NCI-H1048 (cell line): ENCODE measurements at regions not wholly inside any gene's neighbourhood (a gene's known extent, or its start where the extent isn't known, plus 50 kb on each side); places are given as distances from the start of the nearest gene placed in this dataset.

Experiments
- DNase-seq: peaks from one replicate; lab custom pipeline; 2025; lab: John Stamatoyannopoulos, UW

DNA sequence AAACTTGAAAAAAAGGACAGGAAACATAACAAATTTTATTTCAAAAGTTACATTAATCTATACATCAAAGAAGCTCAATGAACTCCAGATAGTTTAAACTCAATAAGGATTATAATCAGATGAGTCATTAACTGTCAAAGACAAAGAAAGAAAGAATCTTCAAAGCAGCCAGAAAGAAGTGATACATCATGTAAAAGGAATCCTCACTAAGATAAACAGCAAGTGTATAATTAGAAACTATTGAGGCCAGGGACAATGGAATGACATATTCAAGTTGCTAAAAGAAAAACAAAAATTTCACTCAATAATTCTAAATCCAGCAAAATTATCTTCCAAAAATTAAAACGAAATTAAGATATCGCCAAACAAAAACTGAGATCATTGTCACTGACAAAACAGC lies 161.6 kb upstream of the NWD2 start:
- no peak for DNase-seq

DNA sequence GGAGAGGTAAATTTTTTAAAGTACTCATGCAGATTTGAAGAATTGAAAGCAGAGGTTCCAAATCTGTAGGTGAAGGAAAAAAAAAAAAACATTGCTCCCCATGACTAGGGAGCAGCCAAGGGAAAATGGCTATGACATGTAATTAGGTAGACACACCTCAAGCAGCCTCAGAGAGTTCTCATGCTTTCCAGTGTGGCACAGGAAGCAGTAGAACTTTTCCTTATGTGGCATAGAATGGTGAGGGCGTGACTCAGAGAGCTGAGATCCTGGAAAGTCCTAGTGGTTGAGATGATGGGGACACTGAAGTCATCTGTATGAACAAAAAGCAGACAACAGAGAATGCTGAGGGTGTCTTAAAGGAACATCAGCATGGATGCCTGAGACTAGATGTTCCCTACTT lies 148.6 kb upstream of the NWD2 start:
- DNase-seq = no peak

DNA sequence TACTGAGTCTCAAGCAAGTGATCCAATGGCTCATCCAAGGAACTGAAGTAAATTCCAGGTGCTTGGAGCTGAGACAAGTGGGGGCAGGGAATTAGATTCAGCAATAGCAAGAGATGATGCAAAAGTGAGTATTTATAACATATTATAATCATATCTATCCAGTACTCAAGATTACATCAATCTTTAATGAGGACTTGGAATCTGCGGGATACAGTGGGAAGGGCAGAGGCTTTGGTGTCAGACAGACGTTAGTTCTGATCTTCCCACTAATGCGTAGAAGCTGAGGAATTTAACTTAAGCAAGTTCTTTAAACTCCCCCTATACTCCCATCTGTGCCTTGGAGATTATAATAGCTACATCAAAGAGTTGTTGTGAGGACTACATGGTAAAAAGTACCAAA lies 143.4 kb upstream of the NWD2 start:
- no peak for DNase-seq

DNA sequence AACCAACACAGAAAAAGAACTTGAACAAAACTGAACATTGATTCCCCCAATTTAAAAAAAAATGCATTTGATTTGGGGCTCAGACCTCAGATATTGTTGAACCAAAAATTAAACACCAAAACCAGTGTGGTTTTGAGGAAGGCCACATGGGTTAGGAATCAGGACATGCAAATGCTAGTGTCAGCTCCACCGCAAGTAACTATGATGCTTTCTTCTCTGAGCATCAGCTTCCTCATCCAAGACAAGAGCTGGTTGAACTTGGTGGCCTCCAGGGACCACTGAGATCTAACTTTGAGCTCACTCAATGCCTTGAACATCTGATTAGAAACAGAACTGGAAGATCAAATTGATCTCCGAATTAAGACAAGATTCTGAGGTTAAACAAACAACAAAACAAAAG lies 142.9 kb upstream of the NWD2 start:
- no peak for DNase-seq

DNA sequence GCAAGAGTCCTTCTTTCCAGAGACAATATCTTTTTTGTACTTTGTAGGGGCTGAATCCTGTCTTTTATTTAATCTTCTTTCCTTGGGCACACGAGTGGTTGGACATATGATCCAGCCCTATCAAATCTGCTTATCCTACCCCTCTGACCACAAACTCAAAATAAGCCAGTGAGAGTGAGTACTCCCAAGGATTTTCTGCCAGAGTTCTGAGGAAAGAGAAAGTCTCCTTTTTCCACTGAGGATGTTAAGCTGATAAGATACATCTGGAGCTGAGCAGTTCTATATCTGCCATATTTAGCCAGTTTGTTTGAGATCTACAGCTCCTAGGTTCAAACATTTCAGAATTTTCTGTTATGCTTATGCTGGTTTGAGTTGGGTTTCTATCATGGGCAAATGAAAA lies 134.8 kb upstream of the NWD2 start:
- DNase-seq = no peak

DNA sequence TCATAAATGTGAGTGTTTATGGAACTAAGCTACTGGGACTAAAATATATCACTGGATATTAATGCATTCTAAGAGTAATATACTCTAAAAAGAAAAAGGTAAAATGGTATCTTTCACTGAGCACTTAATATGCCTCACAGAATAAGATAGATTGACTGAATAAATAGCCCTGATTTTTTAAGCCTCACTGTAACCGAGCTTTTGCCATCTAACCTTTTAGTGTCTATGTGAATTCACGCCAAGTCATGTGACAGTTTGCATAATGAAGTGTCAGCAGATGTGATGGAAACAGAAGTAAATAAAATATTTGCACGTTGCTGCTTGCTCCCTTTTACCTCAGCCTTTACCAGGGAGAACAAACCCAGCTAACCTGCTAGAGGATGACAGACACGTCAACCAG lies 119.7 kb upstream of the NWD2 start:
- no peak for DNase-seq

DNA sequence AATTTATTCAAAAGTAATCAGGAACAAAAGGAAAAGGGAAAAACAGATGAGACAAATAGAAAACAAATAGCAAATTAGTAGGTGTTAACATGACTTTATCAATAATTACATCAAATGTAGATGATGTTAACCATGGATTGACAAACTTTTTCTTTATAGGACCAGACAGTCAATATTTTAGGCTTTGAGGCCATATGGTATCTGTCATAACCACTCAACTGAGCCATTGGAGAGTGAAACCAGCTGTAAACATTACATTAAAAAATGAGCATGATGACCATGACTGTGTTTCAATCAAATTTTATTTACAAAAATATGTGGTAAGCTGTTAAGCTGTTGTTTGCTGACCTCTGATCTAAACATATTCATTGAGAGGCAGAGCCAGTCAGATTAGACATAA lies 118.5 kb upstream of the NWD2 start:
- no peak for DNase-seq

DNA sequence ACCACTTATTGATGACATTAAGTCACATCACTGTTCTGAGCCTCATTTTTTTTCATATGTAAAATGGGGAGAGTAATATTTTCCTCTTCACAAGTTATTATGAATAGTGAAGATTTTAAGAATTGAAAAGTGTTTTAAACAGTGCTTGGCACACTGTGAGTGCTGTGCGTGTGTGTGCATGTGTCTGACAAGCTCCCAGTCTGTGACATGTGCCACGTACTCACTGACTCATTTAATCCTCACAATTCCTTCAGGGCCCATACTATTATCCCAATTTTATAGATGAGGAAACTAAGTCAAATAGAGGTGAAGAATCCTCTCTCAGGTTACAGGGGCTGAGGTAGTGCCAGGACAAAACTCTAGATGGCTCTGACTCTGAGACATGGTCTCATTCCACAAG lies 114.1 kb upstream of the NWD2 start:
- DNase-seq = no peak

DNA sequence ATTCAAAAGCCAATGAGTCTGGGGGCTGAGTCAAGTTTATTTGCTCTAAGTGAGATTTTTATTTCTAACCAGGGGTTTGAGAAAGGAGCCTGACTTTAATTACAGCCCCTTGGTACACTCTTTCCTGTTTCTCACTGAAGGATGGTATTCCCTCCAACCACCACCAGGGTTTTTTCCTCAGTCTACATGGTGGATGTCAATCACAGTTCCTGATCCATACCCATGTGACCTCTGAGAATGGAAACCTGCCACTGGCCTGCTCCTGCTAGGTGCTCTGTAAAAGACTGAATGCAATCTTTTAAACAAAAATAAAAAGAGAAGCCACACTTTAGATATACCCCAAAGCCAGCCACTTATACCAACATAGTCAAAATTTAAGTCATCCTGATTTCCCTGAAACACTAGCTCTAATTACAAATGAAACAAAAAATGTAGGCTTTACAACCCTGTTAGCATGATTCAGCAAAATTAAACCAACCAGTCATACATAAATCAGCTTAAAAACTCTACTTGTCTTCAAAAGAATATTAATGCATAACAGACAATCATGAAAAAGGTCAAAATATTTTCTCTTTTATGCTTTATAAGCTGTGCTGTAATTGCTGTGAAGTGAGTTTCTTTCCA lies 112.1 kb upstream of the NWD2 start:
- no peak for DNase-seq

DNA sequence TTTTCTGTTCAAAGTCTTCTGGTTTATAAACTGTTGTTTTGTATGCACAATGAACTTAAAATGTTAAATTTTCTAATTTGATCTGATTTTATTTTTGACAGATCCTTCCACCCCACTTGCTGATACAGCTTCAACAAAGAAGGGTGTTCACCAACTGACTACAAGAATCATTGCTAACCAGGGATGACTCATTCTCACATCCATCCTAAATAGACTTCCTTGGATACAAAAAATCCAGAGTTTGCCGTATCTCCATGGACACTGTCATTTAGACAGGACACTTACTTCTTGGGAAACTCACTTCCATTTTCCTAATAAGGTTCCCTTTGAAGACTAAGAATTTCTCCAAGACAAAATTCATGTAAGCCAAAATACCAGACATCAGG lies 111.6 kb upstream of the NWD2 start:
- DNase-seq = no peak

DNA sequence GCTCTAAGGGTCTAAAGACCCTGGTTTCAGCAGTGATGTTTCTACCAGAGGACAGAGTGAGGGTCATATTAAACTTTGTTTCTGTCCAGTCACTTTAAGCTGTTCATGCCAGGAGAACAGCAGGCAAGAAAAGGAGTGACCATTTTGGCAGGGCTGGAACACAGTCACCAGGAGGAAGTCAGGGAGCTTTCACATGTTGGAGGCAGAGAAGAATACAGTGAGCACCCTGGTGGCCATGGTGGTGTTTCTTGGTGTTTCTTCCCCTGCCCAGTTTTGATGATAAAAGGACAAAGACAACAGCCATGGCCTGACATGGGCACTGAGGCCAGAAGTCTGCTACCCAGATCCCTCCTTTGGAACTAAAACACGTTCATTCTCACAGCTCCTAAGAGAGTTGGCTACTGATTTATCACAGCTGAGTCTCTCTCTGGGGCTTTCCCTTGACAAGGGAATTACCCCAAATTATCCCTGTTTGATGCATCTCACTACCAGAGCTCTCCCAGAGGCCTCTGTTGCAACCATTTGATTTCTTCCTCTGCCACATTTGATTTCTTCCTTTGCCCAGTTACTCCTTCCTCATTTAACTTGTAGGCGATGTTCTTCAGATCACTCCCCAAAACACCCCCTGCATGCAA lies 106.4 kb upstream of the NWD2 start:
- DNase-seq = no peak

DNA sequence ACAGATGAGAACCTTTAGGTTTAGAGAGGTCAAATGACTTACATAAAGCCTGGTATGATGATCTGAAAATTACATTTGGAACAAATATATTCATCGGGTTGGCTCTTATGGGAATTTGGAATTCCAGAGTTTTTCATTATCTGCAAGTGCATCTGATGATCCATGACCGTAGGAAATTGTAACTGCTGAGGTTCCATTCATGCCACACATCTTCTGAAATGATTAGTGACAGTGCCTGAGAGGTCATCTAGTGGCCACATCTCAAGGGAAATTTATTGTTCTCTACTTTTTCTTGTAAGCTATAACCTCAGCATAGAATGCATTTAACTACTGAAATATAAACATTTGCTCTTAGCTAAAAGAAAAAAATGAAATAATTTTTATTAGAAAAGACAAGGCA lies 105.8 kb upstream of the NWD2 start:
- DNase-seq = no peak

DNA sequence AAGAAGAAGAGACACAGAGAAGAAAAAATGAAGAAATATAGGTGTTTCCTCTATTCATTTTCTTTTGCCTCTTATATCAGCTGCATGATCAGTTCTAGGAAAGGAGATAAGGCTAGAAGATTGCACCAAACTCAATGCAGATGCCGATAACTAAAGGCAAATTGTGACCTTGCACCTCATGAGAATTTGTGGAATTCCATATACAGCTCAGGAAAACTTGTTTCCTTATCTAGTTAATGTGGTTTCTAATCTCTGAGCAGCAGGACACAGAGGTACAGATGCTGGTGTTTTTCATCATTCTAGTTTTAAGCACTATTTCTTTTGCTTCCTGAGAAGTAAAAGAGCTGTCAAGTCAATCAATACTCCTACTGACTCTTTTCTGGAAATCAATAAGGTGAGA lies 104.6 kb upstream of the NWD2 start:
- DNase-seq = no peak

DNA sequence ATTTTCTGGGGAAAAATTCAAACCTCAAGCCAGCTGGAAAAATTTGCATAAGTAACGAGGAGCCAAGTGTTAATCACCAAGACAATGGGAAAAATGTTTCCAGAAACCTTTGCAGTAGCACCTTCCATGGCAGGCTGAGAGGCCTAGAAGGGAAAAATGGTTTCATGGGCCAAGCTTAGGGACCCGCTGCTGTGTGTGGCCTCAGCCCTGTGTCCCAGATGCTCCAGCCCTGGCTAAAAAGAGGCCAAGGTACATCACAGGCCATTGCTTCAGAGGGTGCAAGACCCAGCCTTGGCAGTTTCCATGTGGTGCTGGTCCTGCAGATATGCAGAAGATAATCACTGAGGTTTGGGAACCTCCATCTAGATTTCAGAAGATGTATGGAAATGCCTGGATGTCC lies 98.3 kb upstream of the NWD2 start:
- no peak for DNase-seq

DNA sequence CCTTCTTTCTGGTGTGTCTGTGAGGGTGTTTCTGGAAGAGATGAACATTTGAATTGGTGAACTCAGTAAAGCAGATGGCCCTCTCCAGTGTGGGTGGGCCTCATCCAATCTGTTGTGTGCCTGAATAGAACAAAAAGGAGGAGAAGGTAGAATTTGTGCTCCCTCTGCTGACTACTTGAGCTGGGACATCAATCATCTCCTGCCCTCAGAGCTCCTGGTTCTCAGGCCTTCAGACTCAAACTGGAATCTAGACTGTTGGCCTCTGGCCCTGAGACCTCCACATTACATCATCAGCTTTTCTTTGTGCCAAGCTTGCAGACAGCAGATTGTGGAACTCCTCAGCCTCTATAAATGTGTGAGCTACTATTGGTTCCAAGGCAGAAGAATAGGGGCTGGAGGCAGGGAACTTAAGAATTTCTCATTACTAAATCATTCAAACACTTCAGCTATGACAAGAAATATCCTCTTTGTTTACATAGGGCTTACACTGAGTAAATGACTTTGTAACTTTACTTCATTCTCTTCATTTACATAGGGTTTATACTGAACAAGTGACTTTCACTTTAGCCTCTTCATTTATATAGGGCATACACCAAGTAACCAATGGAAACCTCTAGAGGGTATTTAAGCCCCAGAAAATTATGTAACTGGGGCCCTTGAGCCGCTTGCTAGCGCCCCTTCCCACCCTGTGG lies 86.9 kb upstream of the NWD2 start:
- DNase-seq = no peak

DNA sequence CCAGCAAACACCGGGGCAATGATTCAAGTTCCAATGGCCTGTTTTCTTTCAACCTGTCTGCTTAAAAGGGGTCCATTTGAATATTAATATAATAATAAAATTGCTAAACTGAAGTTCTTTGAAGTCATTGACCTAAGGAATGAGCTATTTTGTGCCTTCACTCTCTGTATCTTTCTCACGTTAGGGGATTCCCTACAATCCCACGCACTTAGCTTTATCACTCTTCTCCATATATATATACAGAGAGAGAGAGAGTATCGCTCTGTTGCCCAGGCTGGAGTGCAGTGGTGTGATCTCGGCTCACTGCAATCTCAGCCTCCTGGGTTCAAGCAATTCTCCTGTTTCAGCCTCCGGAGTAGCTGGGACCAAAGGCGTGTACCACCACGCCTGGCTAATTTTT lies 83.9 kb upstream of the NWD2 start:
- no peak for DNase-seq

DNA sequence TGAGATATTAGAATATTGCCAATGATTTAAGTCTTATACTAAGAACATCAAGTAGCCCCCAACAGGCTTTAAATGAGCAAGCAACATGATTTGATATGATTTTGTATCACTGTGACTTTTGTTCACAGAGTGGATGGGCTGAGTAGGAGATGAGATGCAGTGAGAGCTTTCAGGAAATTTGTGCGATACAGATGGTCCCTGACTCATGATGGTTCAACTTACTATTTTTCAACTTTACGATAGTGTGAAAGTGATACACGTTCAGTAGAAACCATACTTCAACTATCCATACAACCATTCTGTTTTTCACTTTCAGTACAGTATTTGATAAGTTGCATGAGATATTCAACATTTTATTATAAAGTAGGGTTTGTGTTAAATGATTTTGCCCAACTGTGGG lies 78.7 kb upstream of the NWD2 start:
- no peak for DNase-seq

DNA sequence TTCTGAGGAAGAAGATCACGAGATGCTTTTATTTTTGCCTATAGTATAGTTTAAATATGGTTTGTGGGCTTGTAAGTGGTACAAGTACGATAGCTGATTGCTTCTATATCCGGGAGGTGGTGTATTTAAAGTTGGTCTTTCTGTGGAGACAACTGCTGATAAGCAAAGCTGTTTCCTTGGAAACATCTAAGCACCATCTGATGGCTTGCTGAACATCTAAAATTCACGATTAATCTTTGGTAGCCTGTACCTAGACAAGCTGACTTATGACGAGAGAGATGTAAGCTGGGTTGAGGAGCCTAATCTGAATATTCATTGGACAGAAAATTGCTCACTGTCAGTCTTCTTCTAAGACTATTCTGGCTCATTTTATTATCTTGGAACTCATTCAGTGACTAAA lies 74.6 kb upstream of the NWD2 start:
- DNase-seq = no peak

DNA sequence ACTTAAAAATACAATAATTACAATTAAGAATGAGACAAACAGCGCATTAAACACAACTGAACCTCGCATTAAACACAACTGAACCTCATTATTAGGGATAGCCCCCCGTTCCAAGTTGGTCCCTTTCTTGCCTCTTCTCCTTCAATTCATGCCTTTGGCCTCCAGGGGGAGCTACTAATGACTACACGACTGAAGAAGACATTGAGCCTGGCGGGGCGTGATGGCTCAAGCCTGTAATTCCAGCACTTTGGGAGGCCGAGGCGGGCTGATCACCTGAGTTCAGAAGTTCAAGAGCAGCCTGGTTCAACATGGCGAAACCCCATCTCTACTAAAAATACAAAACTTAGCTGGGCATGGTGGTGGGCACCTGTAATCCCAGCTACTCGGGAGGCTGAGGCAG lies 56.4 kb upstream of the NWD2 start:
- no peak for DNase-seq
